HepG2 (cell line): ENCODE measurements at regions not wholly inside any gene's neighbourhood (a gene's known extent, or its start where the extent isn't known, plus 50 kb on each side); places are given as distances from the start of the nearest gene placed in this dataset.

Experiments used
- AHDC1 ChIP-seq: sonication (generic); formaldehyde crosslinking; IDR thresholded peaks from 2 replicates; pipeline ENCODE4 v1.5.1; 2020; ENCODE audit warnings: mild to moderate bottlenecking, missing genetic modification reagents, borderline replicate concordance
- PITX1 ChIP-seq: sonication (generic); formaldehyde crosslinking; IDR thresholded peaks from 2 replicates; pipeline ENCODE4 v1.5.1; 2020; ENCODE audit warnings: mild to moderate bottlenecking, missing genetic modification reagents
- PLSCR1 ChIP-seq: sonication (generic); formaldehyde crosslinking; IDR thresholded peaks from 2 replicates; pipeline ENCODE4 v1.5.0; 2020; ENCODE audit warnings: missing genetic modification reagents, mild to moderate bottlenecking, borderline replicate concordance
- RFX1 ChIP-seq: fragments of 450-650 bp; IDR thresholded peaks from 2 replicates; pipeline ENCODE4 v1.6.1; 2017
- SATB2 ChIP-seq: sonication (generic); formaldehyde crosslinking; IDR thresholded peaks from 2 replicates; pipeline ENCODE4 v1.5.0; 2020; ENCODE audit warnings: missing genetic modification reagents
- SNRNP70 ChIP-seq: fragments of 200-400 bp; formaldehyde crosslinking; IDR thresholded peaks from 2 replicates; pipeline ENCODE4 v1.6.1; 2017; ENCODE audit warnings: mild to moderate bottlenecking, low read depth, low read length, moderate library complexity
- TARDBP ChIP-seq: sonication (generic); formaldehyde crosslinking; IDR thresholded peaks from 2 replicates; pipeline ENCODE4 v1.8.0; 2022; ENCODE audit warnings: mild to moderate bottlenecking, missing genetic modification reagents
- ZC3H4 ChIP-seq: sonication (generic); formaldehyde crosslinking; IDR thresholded peaks from 2 replicates; pipeline ENCODE4 v1.4.0; 2020; ENCODE audit warnings: missing genetic modification reagents, borderline replicate concordance
- ZHX1 ChIP-seq: sonication (generic); formaldehyde crosslinking; IDR thresholded peaks from 2 replicates; pipeline ENCODE4 v1.8.1; 2022; ENCODE audit warnings: low read depth, mild to moderate bottlenecking, missing genetic modification reagents
- ZNF331 ChIP-seq: sonication (generic); formaldehyde crosslinking; IDR thresholded peaks from 2 replicates; pipeline ENCODE4 v1.4.0; 2020; ENCODE audit warnings: missing genetic modification reagents
- ZNF543 ChIP-seq: sonication (generic); formaldehyde crosslinking; IDR thresholded peaks from 2 replicates; pipeline ENCODE4 v1.4.0; 2020; ENCODE audit warnings: mild to moderate bottlenecking, missing genetic modification reagents
- ZNF704 ChIP-seq: sonication (generic); formaldehyde crosslinking; IDR thresholded peaks from 2 replicates; pipeline ENCODE4 v1.8.1; 2023; ENCODE audit warnings: mild to moderate bottlenecking, inconsistent platforms, moderate library complexity, missing genetic modification reagents, borderline replicate concordance
- ZNF740 ChIP-seq: sonication (generic); formaldehyde crosslinking; IDR thresholded peaks from 2 replicates; pipeline ENCODE4 v1.4.0; 2020; ENCODE audit warnings: missing genetic modification reagents

GRCh38 chr20:50389808-50390684 lies 120.1 kb upstream of the PTPN1 start (continued):
- TF ChIP-seq ZNF543 (CRISPR knock-in tag) (peak; percentile 83; the same call in 1 of the 2 replicates), AHDC1 (peak; percentile 97), SATB2 (CRISPR knock-in tag) (no peak; the same call in 1 of the 2 replicates), PLSCR1 (no peak), RFX1 (no peak), PITX1 (CRISPR knock-in tag) (peak; percentile 96), ZC3H4 (CRISPR knock-in tag) (peak; percentile 99), ZNF331 (peak; percentile 90), ZHX1 (0 out of 2 replicates have a peak, but pooled peaks have one; percentile 55), SNRNP70 (no peak), ZNF704 (CRISPR knock-in tag) (peak; percentile 33; the same call in 1 of the 2 replicates), ZNF740 (CRISPR knock-in tag) (peak; percentile 52), TARDBP (CRISPR knock-in tag) (peak; percentile 97)
